Activated CD4-positive, alpha-beta memory T cell treated with anti-CD3 and anti-CD28 coated beads for 36 hours (primary cell): ENCODE measurements at regions not wholly inside any gene's neighbourhood (a gene's known extent, or its start where the extent isn't known, plus 50 kb on each side); places are given as distances from the start of the nearest gene placed in this dataset.

Experiments used
- CTCF ChIA-PET: fragments of 350-600 bp; sonication (Branson Sonifier 250); formaldehyde crosslinking; loops from one replicate; lab custom pipeline; 2021; ENCODE audit warnings: antibody characterized with exemption, inconsistent platforms; lab: Charles Lee
- POLR2A ChIA-PET: fragments of 350-600 bp; sonication (Branson Sonifier 250); formaldehyde crosslinking; loops from one replicate; lab custom pipeline; 2021; ENCODE audit warnings: antibody characterized with exemption; lab: Charles Lee
- DNase-seq: peaks from one replicate; pipeline ENCODE4 v3.0.0-alpha.2; 2020
- H3K27ac Mint-ChIP-seq: one replicate; pipeline ENCODE4 v1.8.0; 2021; ENCODE audit warnings: mixed read lengths
- H3K27me3 Mint-ChIP-seq: one replicate; pipeline ENCODE4 v1.8.0; 2021; ENCODE audit warnings: mixed read lengths
- H3K36me3 Mint-ChIP-seq: one replicate; pipeline ENCODE4 v1.8.0; 2021; ENCODE audit warnings: mixed read lengths
- H3K4me1 Mint-ChIP-seq: one replicate; pipeline ENCODE4 v1.8.0; 2021; ENCODE audit warnings: low read depth, mixed read lengths
- H3K4me3 Mint-ChIP-seq: one replicate; pipeline ENCODE4 v1.8.0; 2021; ENCODE audit warnings: mild to moderate bottlenecking, mixed read lengths
- H3K9me3 Mint-ChIP-seq: one replicate; pipeline ENCODE4 v1.8.0; 2021; ENCODE audit warnings: mixed read lengths
- intact Hi-C: fragments of 100-400 bp; cut with micrococcal nuclease; formaldehyde crosslinking; loops from one replicate; pipeline ENCODE4 v1.15.1; 2023

GRCh38 chr14:33871394-33871793 lies 79.5 kb downstream of the EGLN3 start:
- H3K27me3 Mint-ChIP-seq = no peaks in the 10 kb centered on the region
- DNase-seq = no peak
- H3K27ac Mint-ChIP-seq = no peak overlapping the region
- peaks cover 26% of the 10 kb centered on the region for H3K9me3 Mint-ChIP-seq
- intact Hi-C loops = no loop called here
- POLR2A ChIA-PET = no interaction called here
- peaks cover 7% of the 10 kb centered on the region for H3K36me3 Mint-ChIP-seq
- CTCF ChIA-PET = no interaction called here
- H3K4me1 Mint-ChIP-seq = no peaks in the 10 kb centered on the region
- no peak overlapping the region for H3K4me3 Mint-ChIP-seq

- H3K27me3 Mint-ChIP-seq = no peaks in the 10 kb centered on the region
Measured at GRCh38 chr14:33866425-33867088, 84.3 kb downstream of the EGLN3 start.

GRCh38 chr14:33862261-33862802 lies 88.5 kb downstream of the EGLN3 start:
- no peak for DNase-seq
- no peaks in the 10 kb centered on the region for H3K27me3 Mint-ChIP-seq
- H3K4me3 Mint-ChIP-seq = no peak overlapping the region
- no peaks in the 10 kb centered on the region for H3K4me1 Mint-ChIP-seq
- intact Hi-C loops = no loop called here
- ChIA-PET POLR2A (no interaction called here), CTCF (no interaction called here)
- H3K36me3 Mint-ChIP-seq = no peaks in the 10 kb centered on the region
- no peak overlapping the region for H3K27ac Mint-ChIP-seq
- no peaks in the 10 kb centered on the region for H3K9me3 Mint-ChIP-seq

More at GRCh38 chr14:33866425-33867088, 84.3 kb downstream of the EGLN3 start:
- no peaks in the 10 kb centered on the region for H3K36me3 Mint-ChIP-seq
- no peaks in the 10 kb centered on the region for H3K9me3 Mint-ChIP-seq
- ChIA-PET POLR2A (no interaction called here), CTCF (no interaction called here)
- H3K4me1 Mint-ChIP-seq = no peaks in the 10 kb centered on the region
- H3K27ac Mint-ChIP-seq = no peak overlapping the region
- DNase-seq = no peak
- intact Hi-C loops = no loop called here
- H3K4me3 Mint-ChIP-seq = no peak overlapping the region

GRCh38 chr14:33859306-33859705 lies 91.6 kb downstream of the EGLN3 start:
- no peaks in the 10 kb centered on the region for H3K27me3 Mint-ChIP-seq
- no peak overlapping the region for H3K4me3 Mint-ChIP-seq
- CTCF ChIA-PET = interaction anchor here (1.3 kb wide), 1 partner anchor 10 kb away, joined by 3 read pairs; no protein-coding TSS in a partner anchor

GRCh38 chr14:33857650-33858049 lies 93.2 kb downstream of the EGLN3 start:
- intact Hi-C loops = no loop called here

More at GRCh38 chr14:33859306-33859705, 91.6 kb downstream of the EGLN3 start:
- DNase-seq = no peak
- no peak overlapping the region for H3K27ac Mint-ChIP-seq
- no peaks in the 10 kb centered on the region for H3K9me3 Mint-ChIP-seq
- intact Hi-C loops = no loop called here
- no peaks in the 10 kb centered on the region for H3K36me3 Mint-ChIP-seq
- POLR2A ChIA-PET = no interaction called here
- H3K4me1 Mint-ChIP-seq = no peaks in the 10 kb centered on the region

GRCh38 chr14:33855672-33856071 lies 95.2 kb downstream of the EGLN3 start:
- DNase-seq = no peak
- Mint-ChIP-seq H3K9me3 (no peaks in the 10 kb centered on the region), H3K36me3 (no peaks in the 10 kb centered on the region), H3K4me1 (no peaks in the 10 kb centered on the region), H3K27me3 (no peaks in the 10 kb centered on the region), H3K27ac (no peak overlapping the region), H3K4me3 (no peak overlapping the region)
- ChIA-PET CTCF (no interaction called here), POLR2A (no interaction called here)
- intact Hi-C loops = no loop called here

More at GRCh38 chr14:33857650-33858049, 93.2 kb downstream of the EGLN3 start:
- H3K36me3 Mint-ChIP-seq = no peaks in the 10 kb centered on the region
- DNase-seq = no peak
- no peaks in the 10 kb centered on the region for H3K4me1 Mint-ChIP-seq
- ChIA-PET POLR2A (no interaction called here), CTCF (interaction anchor here (0.7 kb wide), 1 partner anchor 241 kb away, joined by 3 read pairs; no protein-coding TSS in a partner anchor)
- no peaks in the 10 kb centered on the region for H3K9me3 Mint-ChIP-seq
- H3K27ac Mint-ChIP-seq = no peak overlapping the region
- no peaks in the 10 kb centered on the region for H3K27me3 Mint-ChIP-seq
- no peak overlapping the region for H3K4me3 Mint-ChIP-seq
